Erythroblast (primary cell): ENCODE measurements at regions not wholly inside any gene's neighbourhood (a gene's known extent, or its start where the extent isn't known, plus 50 kb on each side); places are given as distances from the start of the nearest gene placed in this dataset.

ENCODE experiments used
- GATA1 ChIP-seq: IDR thresholded peaks from 2 replicates; pipeline ENCODE4 v1.6.1; 2011; ENCODE audit warnings: low read depth, mild to moderate bottlenecking, control low read depth, low read length, moderate library complexity
- POLR2A ChIP-seq: IDR thresholded peaks from 2 replicates; pipeline ENCODE4 v1.6.1; 2011; ENCODE audit warnings: mild to moderate bottlenecking, low read length

DNA sequence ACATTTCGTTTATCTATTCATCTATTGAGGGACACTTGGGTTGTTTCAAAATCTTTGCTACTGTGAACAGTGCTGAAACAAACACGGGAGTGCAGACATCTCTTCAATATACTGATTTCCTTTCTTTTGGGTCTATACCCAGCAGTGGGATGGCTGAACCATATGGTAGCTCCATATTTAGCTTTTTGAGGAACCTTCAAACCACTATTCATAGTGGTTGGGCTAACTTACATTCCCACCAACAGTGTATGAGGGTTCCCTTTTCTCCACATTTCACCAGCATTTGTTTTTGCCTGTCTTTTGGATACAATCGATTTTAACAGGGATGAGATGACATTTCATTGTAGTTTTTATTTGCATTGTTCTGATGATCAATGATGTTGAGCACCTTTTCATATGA lies 798.2 kb downstream of the UQCRFS1 start:
- TF ChIP-seq POLR2A = no peak
- no peak for TF ChIP-seq GATA1
